SK-N-DZ (cell line): ENCODE measurements at regions not wholly inside any gene's neighbourhood (a gene's known extent, or its start where the extent isn't known, plus 50 kb on each side); places are given as distances from the start of the nearest gene placed in this dataset.
A peak's percentile ranks its signal among the peaks of the same experiment; 100 is the strongest.

ENCODE experiments used
- DNase-seq: peaks from one replicate; pipeline ENCODE4 v3.0.0-alpha.2; 2015; ENCODE audit warnings: low spot score

DNA sequence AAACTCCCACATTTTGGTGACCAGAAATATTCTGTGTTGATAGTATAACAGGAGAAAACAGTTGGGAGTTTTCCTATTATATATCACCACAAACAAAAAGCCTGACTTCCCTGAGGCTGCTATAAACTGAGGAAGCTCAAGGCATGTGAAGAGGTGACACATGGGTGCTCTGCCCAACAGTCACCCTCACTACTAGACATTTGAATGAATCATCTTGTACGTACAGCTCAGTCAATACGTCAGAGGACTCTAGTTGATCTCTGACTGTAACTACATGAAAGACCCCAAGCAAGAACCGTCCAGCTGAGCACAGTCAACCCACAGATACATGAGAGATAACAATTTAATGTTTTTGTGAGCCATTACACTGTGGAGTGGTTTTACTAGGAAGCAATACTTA is 338.3 kb upstream of the ATP11B start:
- DNase-seq: no peak

DNA sequence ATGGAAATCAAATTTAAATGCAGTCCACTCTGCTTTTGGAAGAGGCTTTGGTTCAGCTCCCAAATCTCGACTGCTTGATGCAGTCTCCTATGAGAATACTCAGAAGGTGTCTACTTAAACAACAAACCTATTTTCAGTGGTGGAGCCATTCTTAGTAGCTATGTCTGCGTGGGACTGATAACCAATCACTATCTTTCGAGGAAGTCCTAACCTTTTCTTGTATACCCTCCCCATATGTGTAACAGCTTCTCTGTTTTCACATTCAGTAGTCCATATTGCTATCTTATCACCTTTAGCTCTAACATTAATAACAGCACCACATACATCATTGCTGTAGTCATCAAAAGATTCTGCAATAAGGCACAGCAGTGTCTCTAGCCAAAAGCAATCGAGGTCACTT is 333.0 kb upstream of the ATP11B start:
- no peak for DNase-seq

DNA sequence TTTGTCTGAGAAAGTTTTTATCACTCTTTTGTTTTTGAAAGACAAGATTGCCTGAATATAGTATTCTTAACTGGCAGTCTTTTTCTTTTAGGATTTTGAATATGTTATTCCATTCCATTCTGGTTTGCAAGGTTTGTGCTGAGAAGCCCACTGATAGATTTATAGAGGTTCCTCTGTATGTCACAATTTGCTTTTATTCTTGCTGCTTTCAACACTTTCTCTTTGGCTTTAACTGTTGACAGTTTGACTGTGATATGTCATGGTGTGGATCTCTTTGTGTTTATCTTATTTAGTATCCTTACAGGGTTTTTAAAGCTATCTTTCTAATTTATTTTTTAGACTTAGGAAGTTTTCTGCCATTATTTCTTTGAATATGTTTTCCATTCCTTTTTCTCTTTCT is 331.2 kb upstream of the ATP11B start:
- DNase-seq: no peak

DNA sequence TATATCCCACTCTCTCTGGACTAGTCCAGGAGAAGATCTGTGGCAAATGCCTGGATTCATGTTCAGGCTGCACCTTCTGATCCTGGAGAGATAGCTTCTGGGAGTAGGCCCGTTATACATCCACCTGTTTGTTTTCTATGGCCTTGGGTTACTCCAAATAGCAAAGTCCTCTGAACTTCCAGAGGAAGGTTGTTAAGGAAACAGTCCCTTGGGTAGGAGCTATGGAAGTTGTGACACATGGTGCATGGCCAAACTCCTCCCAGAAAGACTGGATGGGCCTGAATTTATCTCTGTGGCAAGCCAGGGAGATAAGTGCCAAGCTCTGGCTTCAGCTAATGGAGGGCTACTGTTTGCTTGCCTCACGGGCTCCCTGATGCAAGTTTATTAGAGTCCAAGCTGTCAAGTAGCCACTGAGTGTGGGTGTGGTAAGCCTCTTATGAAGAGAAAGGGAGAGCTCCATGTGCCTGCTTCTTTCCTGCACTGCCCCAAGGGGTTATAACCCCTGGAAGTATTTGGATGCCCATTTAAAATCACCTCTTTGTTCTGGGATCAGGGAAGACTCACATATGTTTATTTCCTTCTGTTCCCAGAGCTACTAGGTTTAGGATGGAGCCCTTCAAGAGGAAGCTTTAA is 328.7 kb upstream of the ATP11B start:
- DNase-seq: no peak

DNA sequence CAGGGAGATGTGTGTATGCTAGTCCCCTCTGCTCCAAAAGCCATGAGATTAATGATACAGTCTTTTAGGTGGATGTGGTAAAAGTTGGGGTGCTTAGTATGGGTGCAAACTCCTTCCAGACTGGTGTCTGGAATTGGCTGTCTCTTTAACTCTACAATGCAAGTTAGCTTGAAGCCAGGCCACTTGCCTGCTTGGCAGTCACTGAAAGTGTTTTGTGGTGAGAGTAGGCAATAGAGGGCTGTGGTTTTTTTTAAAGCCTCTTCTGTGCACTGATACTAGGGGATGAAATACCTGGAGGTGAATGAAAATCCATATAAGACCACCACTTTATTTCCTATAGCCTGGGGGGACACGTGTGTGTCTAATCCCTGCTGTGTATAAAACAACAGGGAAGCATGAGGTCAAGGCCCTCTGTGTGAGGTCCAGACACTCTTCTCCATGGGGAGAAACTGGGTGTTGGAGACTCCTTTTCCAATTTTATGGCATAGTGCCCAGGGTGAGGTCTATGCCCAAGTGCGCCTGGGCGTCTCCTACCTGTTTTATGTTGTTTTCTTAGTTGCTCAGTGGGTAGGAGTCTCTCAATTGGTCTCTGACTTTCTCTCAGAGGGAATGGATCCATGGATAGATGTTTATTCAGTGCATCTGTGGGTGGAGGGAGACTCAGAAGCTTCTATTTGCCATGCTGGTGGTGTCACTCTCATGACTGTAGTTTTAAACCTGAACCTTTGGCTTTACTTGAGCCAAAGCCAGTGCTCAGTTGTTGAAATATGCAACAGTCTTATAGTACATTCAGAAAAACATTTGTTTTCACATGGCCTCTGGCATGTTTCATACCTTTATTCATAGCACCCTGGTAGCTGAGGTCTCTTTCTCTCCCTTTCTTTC is 327.8 kb upstream of the ATP11B start:
- no peak for DNase-seq

DNA sequence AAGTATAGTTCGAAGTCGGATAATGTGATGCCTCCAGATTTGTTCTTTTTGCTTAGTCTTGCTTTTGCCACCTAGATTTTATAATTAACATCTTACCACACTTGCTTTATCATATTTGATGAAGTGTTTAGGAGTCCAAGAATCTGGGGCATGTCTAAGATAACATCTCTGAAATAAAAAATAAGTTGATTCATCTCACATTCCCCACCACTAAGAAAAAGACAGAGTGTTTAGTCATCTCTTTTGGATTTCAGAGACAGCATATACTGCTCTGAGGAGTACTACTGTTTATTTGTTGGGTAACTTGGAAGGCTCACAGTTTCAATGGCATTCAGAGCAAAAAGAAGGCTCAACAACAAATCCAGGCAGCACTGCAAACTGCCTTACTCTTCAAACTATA is 324.2 kb upstream of the ATP11B start:
- DNase-seq: no peak

DNA sequence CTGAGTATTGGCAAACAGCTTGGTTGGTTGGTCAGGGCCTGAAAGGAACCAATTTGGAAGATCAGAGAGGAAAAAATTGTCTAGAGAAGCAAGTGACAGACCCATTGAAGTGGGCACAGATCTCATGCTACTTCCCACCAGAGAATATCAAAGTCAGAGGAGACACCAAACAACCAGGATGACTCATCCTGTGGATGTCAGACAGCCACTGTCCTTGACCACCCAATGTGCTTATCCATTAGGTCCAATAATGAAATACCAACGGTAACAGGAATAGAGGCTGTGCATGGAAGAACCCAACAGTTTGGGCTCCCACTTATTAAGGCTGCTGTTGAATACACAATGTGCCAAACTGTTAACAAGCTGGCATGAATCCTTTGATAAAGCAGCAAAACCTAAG is 323.1 kb upstream of the ATP11B start:
- DNase-seq: no peak

DNA sequence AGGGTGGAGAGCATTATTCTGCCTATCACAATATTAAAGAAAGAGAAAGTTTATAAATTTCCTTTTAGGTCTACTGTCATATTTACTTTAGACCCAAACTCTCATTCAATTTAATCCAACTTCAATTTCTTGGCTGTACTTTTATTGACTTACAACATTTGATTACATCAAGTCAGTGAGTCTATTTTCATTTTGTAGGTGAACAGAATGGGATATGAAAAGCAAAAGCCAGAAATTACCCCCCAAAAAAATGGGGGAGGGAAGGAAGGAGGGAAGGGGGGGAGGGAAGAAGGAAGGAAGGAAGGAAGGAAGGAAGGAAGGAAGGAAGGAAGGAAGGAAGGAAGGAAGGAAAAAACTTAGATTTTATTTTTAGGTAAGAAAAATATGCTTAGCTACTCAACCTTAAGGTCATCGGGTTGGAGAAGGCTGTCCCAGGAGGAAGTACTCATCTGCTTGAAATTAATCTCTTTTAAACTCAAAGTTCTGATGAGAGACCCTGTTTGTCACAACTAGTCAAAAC is 320.1 kb upstream of the ATP11B start:
- DNase-seq: no peak

DNA sequence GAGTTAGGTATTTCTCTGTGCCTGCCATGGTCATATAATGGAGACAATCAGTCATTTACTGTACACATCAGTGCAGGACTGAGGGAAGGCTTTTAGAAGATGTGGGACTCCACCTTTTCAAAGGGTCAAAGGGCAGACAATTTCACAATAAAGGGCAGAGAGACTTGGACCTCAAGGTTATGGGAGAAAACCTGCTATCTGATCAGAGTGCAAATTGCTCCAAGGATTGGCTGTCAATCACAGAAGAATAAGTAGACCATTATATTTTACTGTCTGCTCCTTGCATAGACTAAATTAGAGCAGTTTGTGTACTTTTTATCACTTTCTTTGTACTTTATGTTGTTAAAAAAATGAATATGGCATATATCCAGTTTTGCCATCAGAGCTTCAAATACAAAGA is 314.9 kb upstream of the ATP11B start:
- no peak for DNase-seq

DNA sequence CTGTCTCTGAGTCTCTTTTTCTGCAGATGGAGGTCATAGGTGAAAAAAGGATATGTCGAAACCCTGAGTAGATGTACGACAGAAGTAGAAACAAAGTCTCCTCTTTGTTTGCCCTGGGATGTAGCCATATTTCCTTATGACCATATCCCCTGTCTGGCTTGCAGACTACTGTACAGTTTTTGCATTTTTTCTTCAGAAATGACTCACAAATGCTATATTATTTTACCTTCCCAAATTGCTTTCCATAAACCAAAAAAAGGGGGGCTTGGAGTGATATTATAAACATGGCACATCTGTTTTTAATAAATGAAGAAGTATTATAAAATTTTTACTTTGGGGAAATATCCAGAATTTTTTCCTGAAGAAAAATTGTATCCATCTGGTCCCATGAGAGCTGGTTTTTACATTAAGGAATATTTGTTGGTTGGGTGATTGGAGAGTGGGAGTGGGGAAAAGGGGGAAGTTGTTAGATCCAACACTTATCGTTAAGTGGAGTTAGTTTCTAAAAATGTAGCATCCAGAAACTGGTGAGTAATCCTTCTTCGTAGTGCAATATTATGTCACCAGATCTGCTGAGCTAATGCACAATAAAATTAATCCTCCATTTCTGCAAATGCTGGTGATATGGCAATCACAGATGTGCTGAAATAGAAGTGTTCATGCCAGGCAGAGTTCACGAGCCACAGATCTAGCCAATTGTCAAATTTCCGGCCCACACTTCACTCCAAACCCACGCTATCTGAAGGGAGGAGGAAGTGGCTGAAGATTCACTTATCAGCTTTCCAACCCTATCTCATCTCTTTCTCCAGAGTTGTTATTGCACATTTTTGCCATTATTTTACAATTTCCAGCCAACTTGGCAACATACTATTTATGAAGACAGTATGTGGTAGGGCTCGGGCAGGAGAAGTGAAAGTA is 313.6 kb upstream of the ATP11B start:
- no peak for DNase-seq

DNA sequence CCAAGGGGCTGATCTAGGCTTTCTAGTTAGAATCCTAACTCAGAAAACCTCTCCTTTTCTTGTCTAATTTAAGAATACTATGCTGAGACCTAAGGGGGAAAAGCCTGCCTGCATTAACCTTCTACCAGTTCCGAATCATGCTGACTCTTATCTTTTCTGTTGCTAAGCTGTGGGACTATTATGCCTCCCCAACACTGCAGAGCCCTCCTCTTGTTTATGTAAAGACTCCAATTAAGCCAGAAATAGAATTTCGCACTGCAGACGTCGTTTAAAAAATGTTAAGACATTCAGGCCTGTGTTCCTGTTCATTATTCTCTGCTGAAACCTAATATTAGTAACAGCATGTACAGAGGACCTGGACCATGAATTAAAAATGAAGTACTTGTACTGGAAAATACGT is 310.6 kb upstream of the ATP11B start:
- DNase-seq: no peak

DNA sequence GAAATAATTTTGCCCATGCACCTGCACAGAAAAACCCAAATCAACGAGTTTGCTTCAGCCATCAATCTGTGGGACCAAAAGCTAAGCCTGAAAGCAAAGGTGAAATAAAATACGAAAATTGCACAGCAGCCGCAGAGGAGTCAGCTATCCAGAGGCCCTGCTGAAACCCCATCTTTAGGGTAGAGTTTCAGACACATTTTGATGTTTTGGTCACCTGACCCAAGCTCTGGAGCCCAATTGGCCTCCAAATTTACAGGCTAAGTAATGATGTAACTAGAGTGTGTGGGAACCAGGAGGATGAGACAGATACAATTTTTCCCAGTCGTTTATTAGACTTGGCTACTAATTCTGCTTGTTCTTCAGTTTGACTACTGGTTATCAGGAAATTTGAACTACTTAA is 308.6 kb upstream of the ATP11B start:
- no peak for DNase-seq

DNA sequence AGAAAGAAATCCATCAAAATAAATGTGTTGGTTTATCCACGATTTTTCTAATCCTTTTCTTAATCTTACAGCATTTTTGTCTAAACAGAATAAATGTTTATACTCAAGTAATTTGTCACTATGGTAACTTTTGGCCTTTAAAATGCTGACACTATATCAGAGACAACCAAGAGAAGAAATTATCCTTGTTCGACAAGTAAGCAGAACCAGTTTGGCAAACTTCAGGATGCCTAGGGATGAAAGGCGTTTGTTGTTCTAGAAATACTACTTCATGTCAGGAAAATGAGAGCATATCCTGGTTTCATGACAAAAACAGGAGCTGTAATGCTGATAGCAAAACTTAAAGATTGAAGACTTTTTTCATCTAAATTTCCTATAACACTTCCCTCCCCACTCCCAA is 308.0 kb upstream of the ATP11B start:
- no peak for DNase-seq

DNA sequence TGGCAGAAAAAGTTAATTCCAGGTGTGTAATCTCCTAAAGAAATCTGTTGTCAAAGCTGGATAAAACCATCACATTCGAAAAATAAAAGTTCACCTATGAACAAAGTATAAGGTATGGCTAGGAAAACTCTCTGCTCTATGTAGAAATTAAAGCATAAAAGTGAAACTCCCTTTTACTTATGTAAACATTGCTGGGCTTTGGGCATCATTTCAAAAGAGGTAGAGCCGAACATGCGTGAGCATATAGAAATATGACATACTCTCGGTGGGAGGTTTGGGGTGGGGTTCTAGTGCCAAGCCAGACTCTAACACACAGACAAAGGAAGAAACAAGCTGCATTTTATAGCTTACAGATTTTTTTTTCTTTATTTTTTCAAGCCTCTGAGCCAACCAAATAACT is 306.8 kb upstream of the ATP11B start:
- no peak for DNase-seq

DNA sequence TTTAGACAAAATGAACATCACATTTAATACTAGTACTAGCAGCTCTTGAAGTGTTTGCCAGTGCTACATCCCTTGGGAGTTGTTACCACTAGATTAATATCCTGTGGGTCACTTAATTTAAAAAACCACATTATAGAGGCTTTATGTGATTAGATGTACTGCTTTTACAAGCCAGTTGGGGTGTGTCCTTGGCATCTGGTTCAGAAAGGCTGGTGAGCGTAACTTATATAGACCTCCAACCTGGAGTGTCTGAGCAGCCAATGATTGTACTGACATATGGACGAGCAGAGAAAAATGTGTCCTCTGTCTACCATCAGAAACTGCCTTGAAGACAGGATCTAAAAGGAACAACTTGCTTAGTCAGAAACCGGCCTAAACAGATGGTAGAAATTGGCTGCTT is 306.2 kb upstream of the ATP11B start:
- DNase-seq: no peak

DNA sequence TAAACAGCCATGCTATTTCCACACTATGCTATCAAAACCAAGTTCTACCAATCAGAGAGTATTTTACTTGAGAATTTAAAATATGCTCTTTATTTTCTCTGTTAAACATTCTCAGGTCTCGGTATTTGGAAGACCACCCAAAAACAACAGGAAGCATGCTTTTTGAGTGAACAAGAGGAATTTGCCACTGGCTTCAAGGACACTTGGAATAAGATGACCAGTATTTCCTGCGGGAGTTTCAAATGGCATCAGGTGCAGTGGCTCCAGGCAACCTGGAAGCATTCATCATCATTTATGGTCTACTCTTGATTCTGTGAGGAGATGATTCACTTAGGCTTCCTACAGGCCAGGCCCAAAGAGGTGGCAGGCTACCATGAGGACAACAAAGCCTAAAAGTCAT is 305.7 kb upstream of the ATP11B start:
- no peak for DNase-seq

DNA sequence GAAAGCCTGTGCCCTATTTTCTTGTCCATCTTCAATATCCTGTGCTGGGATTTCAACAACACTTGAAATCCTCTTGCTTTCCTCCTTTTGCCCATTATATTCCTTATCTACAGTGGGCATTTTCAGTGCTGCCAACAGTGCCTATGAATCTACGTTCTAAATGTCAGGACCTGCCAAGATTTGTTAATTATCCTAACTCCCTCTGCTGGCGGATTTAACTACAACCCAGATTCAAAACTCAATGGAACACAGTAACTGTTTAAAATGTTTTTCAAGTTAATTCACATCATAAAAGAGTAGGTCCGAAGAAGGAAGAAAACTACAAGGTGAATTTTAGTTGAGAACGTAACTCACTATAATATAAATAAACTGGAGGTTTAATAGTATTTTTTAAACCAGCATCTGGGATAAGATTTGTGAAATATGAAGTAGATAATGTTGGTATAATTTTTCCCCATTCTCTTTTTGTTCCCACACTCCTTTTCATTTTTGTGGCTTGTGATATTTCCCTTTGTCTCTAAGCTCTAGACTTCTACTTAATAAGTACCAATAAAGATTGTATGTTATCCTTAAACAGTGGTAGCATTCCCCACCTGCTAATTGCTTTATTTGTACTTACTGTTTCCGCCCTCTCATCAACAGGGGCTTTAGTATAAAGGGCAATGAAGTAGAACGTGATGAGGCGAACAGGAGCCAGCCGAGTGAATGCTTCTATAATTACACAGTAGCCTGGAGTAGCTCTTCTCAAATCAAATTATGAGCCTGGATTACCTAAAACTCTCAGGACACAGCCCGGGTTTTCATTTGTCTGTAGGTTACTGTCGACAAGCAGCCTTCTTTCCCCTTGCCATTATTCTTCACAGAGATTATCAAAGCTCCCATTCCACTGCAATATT is 302.5 kb upstream of the ATP11B start:
- DNase-seq: peak; percentile 73

DNA sequence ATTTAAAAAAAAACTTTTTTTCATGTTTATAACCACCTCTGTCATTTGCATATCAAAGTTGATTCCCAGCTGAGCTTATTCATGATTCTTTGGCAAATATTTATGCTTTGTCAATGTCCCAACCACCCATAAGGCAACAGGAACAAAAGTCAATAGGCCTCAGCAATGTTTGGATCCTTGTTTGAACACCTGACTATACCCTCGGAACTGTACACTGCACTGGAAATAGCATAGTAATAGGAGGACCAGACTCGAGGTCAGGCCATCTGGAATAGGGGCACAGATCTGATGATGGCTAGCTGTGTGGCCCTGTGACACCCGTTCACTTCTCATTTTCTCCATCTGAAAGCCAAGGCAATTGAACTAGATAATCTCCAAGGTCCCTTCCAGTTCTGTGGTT is 301.7 kb upstream of the ATP11B start:
- DNase-seq: peak; percentile 28

DNA sequence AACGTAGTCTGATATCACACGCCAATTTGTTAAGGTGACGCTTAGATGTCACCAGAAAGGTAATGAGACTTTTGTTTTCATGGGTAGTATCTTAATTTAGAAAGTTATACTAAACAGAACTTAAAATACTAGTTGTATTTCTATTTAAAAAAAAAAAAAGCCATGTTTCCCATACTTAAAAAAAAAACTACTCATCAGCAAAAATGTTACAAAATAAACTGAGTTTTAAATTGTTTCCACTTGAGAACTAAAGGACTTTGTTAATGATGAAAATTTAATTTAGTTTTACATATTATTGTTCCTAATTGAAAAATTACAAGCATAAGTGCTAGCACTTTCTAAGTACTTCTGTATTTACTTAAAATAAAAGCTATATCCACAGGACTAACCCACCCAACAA is 300.8 kb upstream of the ATP11B start:
- DNase-seq: no peak

DNA sequence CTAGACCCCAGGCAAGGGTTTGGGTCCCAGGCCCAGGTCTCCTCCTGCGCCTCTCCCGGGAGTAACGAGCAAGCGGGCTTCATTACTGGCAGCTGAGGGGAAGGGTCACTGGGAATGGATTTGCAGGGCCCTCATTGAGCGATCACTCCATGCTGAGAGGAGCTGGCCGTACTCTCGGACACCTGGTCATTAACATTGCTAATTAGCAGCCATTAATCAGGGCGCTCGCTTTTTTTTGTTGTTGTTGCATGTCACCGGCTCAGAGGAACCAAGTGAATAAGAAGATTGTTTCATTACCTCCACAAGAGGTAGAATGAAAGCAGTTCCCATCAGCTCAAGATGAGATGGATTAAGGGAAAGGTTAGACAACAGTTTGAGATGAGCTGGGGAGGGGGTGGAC is 293.0 kb upstream of the ATP11B start:
- no peak for DNase-seq

DNA sequence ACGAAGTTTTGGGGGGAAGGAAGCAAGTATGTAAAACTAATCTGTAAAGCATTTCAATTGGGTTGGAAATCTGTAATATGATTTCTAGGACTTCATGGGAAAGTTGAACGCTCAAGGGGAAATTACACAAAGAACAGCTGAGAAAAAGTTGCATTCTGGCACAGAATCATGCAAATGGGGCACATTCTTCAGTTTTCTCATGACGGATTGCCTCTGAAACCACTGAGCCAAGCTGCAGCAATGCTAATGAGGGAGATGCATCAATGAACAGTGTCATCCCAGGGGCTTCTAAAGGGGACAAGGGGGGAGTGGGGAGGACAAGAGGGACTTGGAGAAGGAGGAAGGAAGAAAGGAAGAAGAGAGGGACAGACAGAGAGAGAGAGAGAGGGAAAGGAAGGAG is 291.4 kb upstream of the ATP11B start:
- no peak for DNase-seq
